Tibial artery (tissue), 4 donors: ENCODE measurements at regions not wholly inside any gene's neighbourhood (a gene's known extent, or its start where the extent isn't known, plus 50 kb on each side); places are given as distances from the start of the nearest gene placed in this dataset.

Experiments used
- DNase-seq, 2 donors: peaks; one replicate each; pipeline ENCODE4 v3.0.0-alpha.2; 2019
- H3K27ac ChIP-seq, 2 donors: fragments of 200-600 bp; sonication (generic) in 1 of 2; 1 replicate in 1 of 2; 2 replicates in 1 of 2; pipeline ENCODE4 v1.5.1; 2018 to 2019; ENCODE audit warnings: mild to moderate bottlenecking in 1 of 2
- H3K27me3 ChIP-seq, 2 donors: fragments of 200-600 bp; sonication (generic) in 1 of 2; one replicate each; pipeline versions ENCODE4 v1.5.1 to v1.6.0; 2016 to 2019
- H3K36me3 ChIP-seq, 3 donors: fragments of 200-600 bp; sonication (generic) in 2 of 3; one replicate each; pipeline ENCODE4 v1.5.1; 2016 to 2019; ENCODE audit warnings: mild to moderate bottlenecking in 2 of 3
- H3K4me1 ChIP-seq, 4 donors: fragments of 200-600 bp; sonication (generic) in 2 of 4; 1 replicate in 3 of 4; 2 replicates in 1 of 4; pipeline ENCODE4 v1.5.1; 2016 to 2019
- H3K4me3 ChIP-seq, 2 donors: fragments of 200-600 bp; sonication (generic) in 1 of 2; 1 replicate in 1 of 2; 2 replicates in 1 of 2; pipeline ENCODE4 v1.5.1; 2018 to 2019; ENCODE audit warnings: mild to moderate bottlenecking in 2 of 2
- H3K9me3 ChIP-seq, 3 donors: fragments of 200-600 bp; sonication (generic) in 1 of 3; one replicate each; pipeline ENCODE4 v1.5.1; 2016 to 2019
- intact Hi-C: fragments of 100-400 bp; cut with DNase I; formaldehyde crosslinking; loops from one replicate; pipeline ENCODE4 v1.15.0; 2023; ENCODE audit warnings: low total_unique reads
- TF ChIP-seq, protein P1 (sequence below), 2 experiments: fragments of 200-600 bp in 1 of 2; fragments of 450-650 bp in 1 of 2; IDR thresholded peaks; one replicate each; pipeline ENCODE4 v1.5.1; 2017 to 2019; ENCODE audit warnings: antibody characterized with exemption in 2 of 2, mild to moderate bottlenecking in 1 of 2, moderate library complexity in 1 of 2

- H3K27me3 ChIP-seq = no peaks in the 10 kb centered on the region
- intact Hi-C loops = no loop called here
- no peak for DNase-seq
These were observed 148.9 kb downstream of the SOX3 start for GRCh38 chrX:140355922-140356321.

GRCh38 chrX:140355429-140355828, 149.4 kb downstream of the SOX3 start:
- H3K27me3 ChIP-seq = no peaks in the 10 kb centered on the region
- TF ChIP-seq, protein P1, sequence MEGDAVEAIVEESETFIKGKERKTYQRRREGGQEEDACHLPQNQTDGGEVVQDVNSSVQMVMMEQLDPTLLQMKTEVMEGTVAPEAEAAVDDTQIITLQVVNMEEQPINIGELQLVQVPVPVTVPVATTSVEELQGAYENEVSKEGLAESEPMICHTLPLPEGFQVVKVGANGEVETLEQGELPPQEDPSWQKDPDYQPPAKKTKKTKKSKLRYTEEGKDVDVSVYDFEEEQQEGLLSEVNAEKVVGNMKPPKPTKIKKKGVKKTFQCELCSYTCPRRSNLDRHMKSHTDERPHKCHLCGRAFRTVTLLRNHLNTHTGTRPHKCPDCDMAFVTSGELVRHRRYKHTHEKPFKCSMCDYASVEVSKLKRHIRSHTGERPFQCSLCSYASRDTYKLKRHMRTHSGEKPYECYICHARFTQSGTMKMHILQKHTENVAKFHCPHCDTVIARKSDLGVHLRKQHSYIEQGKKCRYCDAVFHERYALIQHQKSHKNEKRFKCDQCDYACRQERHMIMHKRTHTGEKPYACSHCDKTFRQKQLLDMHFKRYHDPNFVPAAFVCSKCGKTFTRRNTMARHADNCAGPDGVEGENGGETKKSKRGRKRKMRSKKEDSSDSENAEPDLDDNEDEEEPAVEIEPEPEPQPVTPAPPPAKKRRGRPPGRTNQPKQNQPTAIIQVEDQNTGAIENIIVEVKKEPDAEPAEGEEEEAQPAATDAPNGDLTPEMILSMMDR (IDR thresholded peaks at IDR 0.05) = no peak

More at GRCh38 chrX:140355922-140356321, 148.9 kb downstream of the SOX3 start:
- Histone ChIP-seq H3K4me3 (no peak overlapping the region), H3K27ac (no peak overlapping the region), H3K4me1 (no peaks in the 10 kb centered on the region), H3K9me3 (no peaks in the 10 kb centered on the region), H3K36me3 (no peaks in the 10 kb centered on the region)
- TF ChIP-seq, protein P1 (IDR thresholded peaks at IDR 0.05) = no peak

GRCh38 chrX:140354431-140355120, 150.3 kb downstream of the SOX3 start:
- Histone ChIP-seq H3K27me3 (no peaks in the 10 kb centered on the region), H3K4me3 (no peak overlapping the region), H3K4me1 (no peaks in the 10 kb centered on the region), H3K36me3 (no peaks in the 10 kb centered on the region), H3K27ac (no peak overlapping the region), H3K9me3 (no peaks in the 10 kb centered on the region)
- DNase-seq = no peak
- TF ChIP-seq, protein P1 (IDR thresholded peaks at IDR 0.05) = no peak
- intact Hi-C loops = no loop called here

More at GRCh38 chrX:140355429-140355828, 149.4 kb downstream of the SOX3 start:
- Histone ChIP-seq H3K36me3 (no peaks in the 10 kb centered on the region), H3K9me3 (no peaks in the 10 kb centered on the region), H3K27ac (no peak overlapping the region), H3K4me1 (no peaks in the 10 kb centered on the region), H3K4me3 (no peak overlapping the region)
- DNase-seq = no peak
- intact Hi-C loops = no loop called here

GRCh38 chrX:140346729-140347128, 158.1 kb downstream of the SOX3 start:
- Histone ChIP-seq H3K4me3 (no peak overlapping the region), H3K4me1 (no peaks in the 10 kb centered on the region), H3K9me3 (no peaks in the 10 kb centered on the region), H3K27me3 (no peaks in the 10 kb centered on the region), H3K27ac (no peak overlapping the region), H3K36me3 (no peaks in the 10 kb centered on the region)
- DNase-seq = no peak
- intact Hi-C loops = no loop called here
- TF ChIP-seq, protein P1 (IDR thresholded peaks at IDR 0.05) = no peak

DNA sequence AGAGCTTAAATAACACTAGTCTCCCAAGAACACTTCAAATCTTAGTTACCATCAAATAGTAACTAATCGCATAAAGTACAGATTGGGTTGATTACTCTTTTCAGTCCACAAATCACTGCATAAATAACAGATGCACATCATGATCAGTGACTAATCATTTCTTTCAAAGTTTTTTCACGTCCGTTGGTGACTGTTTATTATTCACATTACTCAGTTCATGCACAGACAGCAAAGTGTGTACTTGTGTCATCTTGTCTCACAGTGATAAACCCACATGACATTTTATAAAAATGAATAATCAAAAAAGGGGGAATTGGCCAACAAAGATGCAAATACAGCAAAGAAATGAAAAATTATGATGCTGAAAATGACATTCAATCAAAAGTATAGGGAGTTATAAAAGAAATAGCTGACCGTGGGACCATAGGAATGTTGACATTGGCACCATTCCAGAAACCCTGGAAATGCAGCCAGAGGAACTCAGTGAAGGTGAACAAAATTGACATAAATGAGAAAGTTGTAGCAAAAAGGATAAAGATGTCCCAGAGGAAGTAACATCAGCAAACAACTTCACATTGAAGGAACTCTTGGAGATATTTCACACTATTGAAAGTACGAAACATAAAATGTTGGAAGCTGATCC, 161.5 kb downstream of the SOX3 start:
- Histone ChIP-seq H3K36me3 (no peaks in the 10 kb centered on the region), H3K27me3 (no peaks in the 10 kb centered on the region), H3K4me1 (no peaks in the 10 kb centered on the region), H3K4me3 (no peak overlapping the region), H3K9me3 (no peaks in the 10 kb centered on the region), H3K27ac (no peak overlapping the region)
- intact Hi-C loops = no loop called here
- TF ChIP-seq, protein P1 (IDR thresholded peaks at IDR 0.05) = no peak
- no peak for DNase-seq
